Skeletal muscle tissue (tissue), 3 donors: ENCODE measurements at regions not wholly inside any gene's neighbourhood (a gene's known extent, or its start where the extent isn't known, plus 50 kb on each side); places are given as distances from the start of the nearest gene placed in this dataset.

ENCODE experiments used
- H3K27ac ChIP-seq: one replicate; pipeline ENCODE4 v1.7.0; 2013; ENCODE audit warnings: mild to moderate bottlenecking, low read depth, low read length, inconsistent platforms
- H3K27me3 ChIP-seq, 3 donors: one replicate each; pipeline ENCODE4 v1.7.0; 2013; ENCODE audit warnings: low read length in 3 of 3; ENCODE audit not compliant: control insufficient read depth in 3 of 3, insufficient read depth in 3 of 3
- H3K36me3 ChIP-seq, 3 donors: one replicate each; pipeline ENCODE4 v1.7.0; 2013; ENCODE audit warnings: low read length in 3 of 3; ENCODE audit not compliant: control insufficient read depth in 3 of 3, insufficient read depth in 3 of 3
- H3K4me1 ChIP-seq, 3 donors: one replicate each; pipeline ENCODE4 v1.7.0; 2013; ENCODE audit warnings: low read length in 3 of 3, mild to moderate bottlenecking in 3 of 3; ENCODE audit not compliant: control insufficient read depth in 3 of 3, insufficient read depth in 3 of 3
- H3K4me3 ChIP-seq, 3 donors: one replicate each; pipeline ENCODE4 v1.7.0; 2013; ENCODE audit warnings: low read length in 3 of 3
- H3K9ac ChIP-seq, 3 donors: one replicate each; pipeline ENCODE4 v1.7.0; 2013; ENCODE audit warnings: low read length in 3 of 3, mild to moderate bottlenecking in 3 of 3, moderate library complexity in 2 of 3, low read depth in 1 of 3
- H3K9me3 ChIP-seq, 3 donors: one replicate each; pipeline ENCODE4 v1.7.0; 2013; ENCODE audit warnings: low read length in 3 of 3; ENCODE audit not compliant: control insufficient read depth in 3 of 3
- donor health status: Osteomylitis.

DNA sequence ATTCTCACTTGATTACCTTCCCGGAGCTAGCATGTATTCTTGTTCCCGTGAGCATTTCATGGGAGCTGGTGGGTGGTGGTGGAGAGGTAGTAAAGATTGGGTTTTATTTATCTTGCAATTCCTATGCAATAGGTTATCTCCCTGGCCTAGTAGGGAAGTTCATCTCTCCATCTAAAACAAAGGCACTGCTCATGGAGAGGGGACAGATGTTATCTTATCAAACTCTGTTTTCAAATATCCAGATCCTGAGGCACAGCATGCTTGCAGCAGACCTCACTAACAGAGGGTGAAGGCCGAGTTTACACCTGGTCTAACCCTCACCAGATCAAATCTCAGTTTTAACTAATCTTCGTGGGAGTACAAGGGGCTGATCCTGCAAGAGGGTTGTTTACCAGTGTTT lies 98.9 kb downstream of the CYRIA start:
- Histone ChIP-seq H3K36me3 (peaks cover 2 to 3% (median 3%) of the 10 kb centered on the region in 3 donors), H3K4me3 (no peak overlapping the region), H3K9ac (no peak overlapping the region), H3K4me1 (peaks cover 4 to 21% (median 14%) of the 10 kb centered on the region in 3 donors), H3K27ac (no peak overlapping the region), H3K9me3 (no peaks in the 10 kb centered on the region), H3K27me3 (no peaks in the 10 kb centered on the region)

DNA sequence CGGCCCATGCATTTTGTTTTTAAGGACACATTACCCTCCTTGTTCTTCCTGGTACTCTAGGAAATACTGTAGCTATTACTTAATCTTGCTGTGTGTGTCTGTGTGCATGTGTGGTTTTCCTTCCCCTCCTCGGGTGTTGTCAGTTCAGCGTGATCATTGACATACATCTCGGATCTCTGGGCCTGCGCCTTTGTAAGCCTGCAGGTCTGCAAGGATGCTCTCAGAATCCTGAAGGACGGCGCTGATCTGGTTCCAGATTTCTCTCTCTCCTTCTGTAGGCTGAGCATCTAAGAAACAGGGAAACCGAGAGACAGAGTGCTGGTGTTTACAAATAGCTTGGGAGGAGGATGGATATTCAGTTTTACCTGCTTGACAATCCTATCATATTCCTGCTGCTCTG lies 100.2 kb downstream of the CYRIA start:
- Histone ChIP-seq H3K4me3 (no peak overlapping the region), H3K4me1 (peaks cover 4 to 15% (median 11%) of the 10 kb centered on the region in 3 donors), H3K9me3 (no peaks in the 10 kb centered on the region), H3K27ac (no peak overlapping the region), H3K27me3 (no peaks in the 10 kb centered on the region), H3K36me3 (peaks cover 10 to 13% (median 11%) of the 10 kb centered on the region in 3 donors), H3K9ac (no peak overlapping the region)

- Histone ChIP-seq H3K9me3 (no peaks in the 10 kb centered on the region), H3K4me3 (no peak overlapping the region), H3K36me3 (peaks cover 14 to 39% (median 28%) of the 10 kb centered on the region in 3 donors), H3K4me1 (no peaks in the 10 kb centered on the region), H3K9ac (no peak overlapping the region), H3K27me3 (no peaks in the 10 kb centered on the region), H3K27ac (no peak overlapping the region)
Observed at GRCh38 chr2:16561676-16562075, 104.0 kb downstream of the CYRIA start.

GRCh38 chr2:16561251-16561650 lies 104.4 kb downstream of the CYRIA start:
- no peaks in the 10 kb centered on the region for H3K27me3 ChIP-seq
- no peaks in the 10 kb centered on the region for H3K9me3 ChIP-seq
- peaks cover 14 to 43% (median 33%) of the 10 kb centered on the region in 3 donors for H3K36me3 ChIP-seq
- no peak overlapping the region for H3K4me3 ChIP-seq
- no peaks in the 10 kb centered on the region for H3K4me1 ChIP-seq
- no peak overlapping the region for H3K9ac ChIP-seq
- no peak overlapping the region for H3K27ac ChIP-seq

GRCh38 chr2:16559278-16560067 lies 106.2 kb downstream of the CYRIA start:
- H3K9me3 ChIP-seq, result no peaks in the 10 kb centered on the region
- no peak overlapping the region for H3K27ac ChIP-seq
- H3K4me1 ChIP-seq, result no peaks in the 10 kb centered on the region
- H3K9ac ChIP-seq, result no peak overlapping the region
- no peaks in the 10 kb centered on the region for H3K27me3 ChIP-seq
- H3K36me3 ChIP-seq, result peaks cover 16 to 48% (median 35%) of the 10 kb centered on the region in 3 donors
- no peak overlapping the region for H3K4me3 ChIP-seq

- Histone ChIP-seq H3K4me1 (no peaks in the 10 kb centered on the region), H3K9me3 (no peaks in the 10 kb centered on the region), H3K36me3 (peaks cover 8 to 28% (median 28%) of the 10 kb centered on the region in 3 donors), H3K27me3 (no peaks in the 10 kb centered on the region), H3K4me3 (no peak overlapping the region), H3K9ac (no peak overlapping the region), H3K27ac (no peak overlapping the region)
Observed at GRCh38 chr2:16554060-16554583, 111.5 kb downstream of the CYRIA start.

DNA sequence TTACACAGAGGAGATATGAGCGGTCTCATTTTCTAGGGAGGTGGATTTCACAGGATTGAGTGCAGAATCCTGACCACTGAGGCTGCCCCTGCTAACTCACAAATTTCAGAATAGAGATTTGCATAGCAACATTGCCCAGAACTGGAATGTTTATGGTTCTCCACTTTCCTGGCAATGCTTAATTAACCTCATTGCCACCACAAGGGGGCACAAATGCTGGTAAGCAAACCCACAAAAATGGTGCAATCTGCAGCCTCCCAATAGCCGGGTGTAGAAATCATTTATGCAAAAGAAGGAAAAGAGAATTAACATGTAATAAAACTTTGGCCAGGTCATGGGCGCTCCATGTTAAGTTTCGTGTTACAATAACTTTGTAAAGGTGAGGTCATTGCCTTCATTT lies 112.4 kb downstream of the CYRIA start:
- no peak overlapping the region for H3K9ac ChIP-seq
- H3K27me3 ChIP-seq, result no peaks in the 10 kb centered on the region
- no peaks in the 10 kb centered on the region for H3K4me1 ChIP-seq
- no peaks in the 10 kb centered on the region for H3K9me3 ChIP-seq
- H3K36me3 ChIP-seq, result peaks cover 4 to 19% (median 19%) of the 10 kb centered on the region in 3 donors
- H3K4me3 ChIP-seq, result no peak overlapping the region
- no peak overlapping the region for H3K27ac ChIP-seq

GRCh38 chr2:16552202-16552601 lies 113.4 kb downstream of the CYRIA start:
- Histone ChIP-seq H3K36me3 (peaks cover 4 to 18% (median 16%) of the 10 kb centered on the region in 3 donors), H3K9ac (no peak overlapping the region), H3K4me3 (no peak overlapping the region), H3K27ac (no peak overlapping the region), H3K9me3 (no peaks in the 10 kb centered on the region), H3K27me3 (no peaks in the 10 kb centered on the region), H3K4me1 (no peaks in the 10 kb centered on the region)

DNA sequence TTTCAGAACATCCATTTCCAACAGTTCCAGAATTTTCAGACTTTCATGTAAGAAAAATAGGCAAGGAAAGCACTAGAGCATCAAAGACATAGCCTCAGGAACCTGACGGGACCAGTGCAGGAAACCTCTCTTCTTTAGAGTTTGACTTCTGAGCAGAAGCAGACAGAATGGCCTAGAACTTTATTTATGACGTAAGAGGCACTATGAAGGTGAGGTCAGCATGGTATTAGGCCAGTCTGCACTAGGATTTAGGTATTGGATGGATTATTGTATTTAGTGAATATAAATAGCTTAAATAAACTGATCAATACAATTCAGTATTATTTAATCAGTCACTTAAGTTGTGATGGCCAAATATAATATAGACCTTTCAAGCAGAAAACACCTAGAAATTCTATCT lies 117.6 kb downstream of the CYRIA start:
- H3K4me1 ChIP-seq, result no peaks in the 10 kb centered on the region
- no peak overlapping the region for H3K9ac ChIP-seq
- H3K4me3 ChIP-seq, result no peak overlapping the region
- no peaks in the 10 kb centered on the region for H3K27me3 ChIP-seq
- H3K36me3 ChIP-seq, result peaks cover 0 to 5% (median 5%) of the 10 kb centered on the region in 3 donors
- no peaks in the 10 kb centered on the region for H3K9me3 ChIP-seq
- H3K27ac ChIP-seq, result no peak overlapping the region

- Histone ChIP-seq H3K27me3 (no peaks in the 10 kb centered on the region), H3K36me3 (peaks cover 0 to 2% (median 0%) of the 10 kb centered on the region in 3 donors), H3K4me1 (no peaks in the 10 kb centered on the region), H3K9me3 (no peaks in the 10 kb centered on the region), H3K4me3 (no peak overlapping the region), H3K9ac (no peak overlapping the region), H3K27ac (no peak overlapping the region)
Observed at GRCh38 chr2:16546128-16546754, 119.4 kb downstream of the CYRIA start.
